GM18520 (cell line): ENCODE measurements at regions not wholly inside any gene's neighbourhood (a gene's known extent, or its start where the extent isn't known, plus 50 kb on each side); places are given as distances from the start of the nearest gene placed in this dataset.
"Not testable (repeated sequence)": the region's sequence is repeated elsewhere in the genome, so short reads cannot be mapped to it uniquely, and the experiment has no call there.

Experiments
- ATAC-seq: cut with Tn5 transposase; IDR thresholded peaks from one replicate; pipeline ENCODE4 v1.9.1; 2021; ENCODE audit not compliant: unreplicated experiment

GRCh38 chr21:35441868-35442582 lies 392.9 kb upstream of the RUNX1 start:
- no peak for ATAC-seq

- ATAC-seq = no peak
Observed at GRCh38 chr21:35438643-35439404, 389.7 kb upstream of the RUNX1 start.

DNA sequence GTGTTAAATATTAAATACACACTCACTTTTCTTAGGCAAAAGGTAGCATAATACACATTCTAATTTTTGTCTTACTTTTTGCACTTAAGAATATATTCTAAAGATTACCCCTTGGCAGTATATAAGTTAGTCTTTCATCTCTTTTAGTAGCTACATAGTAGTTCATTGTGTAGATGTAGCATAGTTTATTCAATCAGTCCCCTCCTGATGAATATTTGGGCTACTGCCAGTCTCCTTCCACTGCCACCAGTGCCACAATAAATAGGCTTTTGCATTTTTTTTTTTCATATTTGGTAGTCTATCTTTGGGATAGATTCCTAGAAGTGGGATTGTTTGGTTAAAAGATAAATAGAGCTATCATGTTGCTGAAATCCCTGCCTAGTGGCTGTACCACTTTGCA lies 388.8 kb upstream of the RUNX1 start:
- ATAC-seq = no peak

DNA sequence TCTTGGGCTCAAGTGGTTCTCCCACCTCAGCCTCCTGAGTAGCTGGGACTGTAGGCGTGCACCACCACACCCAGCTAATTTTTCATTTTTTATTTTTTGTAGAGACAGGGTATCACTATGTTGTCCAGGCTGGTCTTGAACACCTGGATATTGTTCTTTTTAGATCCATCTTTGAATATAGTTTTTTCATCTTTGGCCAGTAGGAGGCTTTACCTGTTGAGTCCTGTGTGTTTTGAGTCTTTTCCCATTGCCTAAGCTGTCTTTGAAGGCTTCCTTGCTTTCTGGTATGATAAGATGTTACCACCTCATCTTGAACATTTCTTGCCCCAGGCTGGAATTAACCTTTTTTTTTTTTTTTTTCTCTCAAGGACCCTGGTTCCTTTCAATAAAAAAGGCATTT lies 387.8 kb upstream of the RUNX1 start:
- no peak for ATAC-seq

DNA sequence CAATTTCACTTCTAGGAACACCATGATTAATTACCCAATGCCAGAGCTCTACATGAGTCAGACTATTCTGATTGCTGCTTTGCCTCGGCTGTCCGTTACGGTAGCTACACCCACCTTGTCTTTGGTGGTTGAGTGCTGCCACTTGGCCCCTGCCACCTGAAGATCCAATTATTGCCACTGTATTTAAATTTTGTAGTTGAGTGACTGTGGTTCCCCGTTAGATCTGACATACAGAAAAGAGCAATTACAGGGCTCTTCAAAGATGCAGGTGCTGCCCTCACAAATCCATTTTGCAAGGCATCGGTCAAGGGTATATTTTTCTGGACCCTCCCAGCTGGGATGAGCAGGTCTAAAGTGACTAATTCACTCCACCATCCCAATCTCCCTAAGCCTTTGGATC lies 383.5 kb upstream of the RUNX1 start:
- not testable (repeated sequence) for ATAC-seq

GRCh38 chr21:35430260-35430659 lies 381.2 kb upstream of the RUNX1 start:
- ATAC-seq = no peak

DNA sequence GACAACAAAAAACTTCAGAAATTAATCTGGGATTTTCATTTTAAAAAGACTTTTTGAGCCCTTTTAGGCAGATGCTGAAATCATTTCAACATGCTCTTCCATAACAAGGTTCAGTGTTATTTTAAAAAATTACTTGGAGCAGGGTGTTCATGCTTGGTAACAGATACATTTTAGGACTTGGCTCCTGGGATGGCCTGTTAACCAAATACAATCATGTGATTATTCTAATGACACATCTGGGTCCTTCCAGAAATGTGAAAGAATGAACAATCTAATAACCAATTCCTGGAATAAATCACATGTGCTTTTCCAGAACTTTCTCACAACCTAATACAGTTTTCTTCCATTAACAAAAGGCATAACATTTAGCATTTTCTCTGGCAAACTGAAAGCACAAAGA lies 379.8 kb upstream of the RUNX1 start:
- ATAC-seq = no peak

DNA sequence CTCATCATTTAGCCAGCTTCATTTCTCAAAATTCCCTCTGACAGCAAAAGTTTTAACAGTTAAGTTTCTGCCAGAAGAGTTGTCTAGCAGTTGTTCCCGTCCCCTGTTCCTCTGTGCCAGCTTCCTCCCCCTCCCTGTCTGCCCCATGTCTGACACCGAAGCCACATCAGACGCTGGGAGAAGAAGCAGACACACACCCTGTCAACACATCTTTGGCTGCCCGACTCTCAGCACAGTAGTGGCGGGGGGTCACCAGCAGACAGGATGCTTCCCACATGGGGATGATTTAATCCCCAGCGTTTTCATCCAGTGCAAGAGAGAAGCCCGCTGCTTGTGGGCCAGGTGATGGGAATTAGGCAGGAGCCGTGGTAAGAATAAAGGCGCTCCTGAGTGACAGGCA lies 379.4 kb upstream of the RUNX1 start:
- no peak for ATAC-seq

DNA sequence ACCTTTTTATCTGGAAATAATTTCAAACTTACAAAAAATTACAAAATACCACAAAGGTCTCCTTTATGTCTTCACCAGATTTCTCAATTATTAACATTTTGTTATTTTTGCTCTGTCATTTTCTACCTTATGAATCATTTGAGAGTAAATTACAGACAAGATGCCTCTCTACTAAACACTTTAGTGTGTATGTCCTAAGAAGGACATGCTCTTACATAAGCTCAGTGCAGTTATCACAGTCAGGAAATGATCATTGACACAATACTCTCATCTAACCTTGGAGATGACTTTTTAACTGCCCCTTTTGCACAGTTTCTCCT lies 378.9 kb upstream of the RUNX1 start:
- no peak for ATAC-seq

DNA sequence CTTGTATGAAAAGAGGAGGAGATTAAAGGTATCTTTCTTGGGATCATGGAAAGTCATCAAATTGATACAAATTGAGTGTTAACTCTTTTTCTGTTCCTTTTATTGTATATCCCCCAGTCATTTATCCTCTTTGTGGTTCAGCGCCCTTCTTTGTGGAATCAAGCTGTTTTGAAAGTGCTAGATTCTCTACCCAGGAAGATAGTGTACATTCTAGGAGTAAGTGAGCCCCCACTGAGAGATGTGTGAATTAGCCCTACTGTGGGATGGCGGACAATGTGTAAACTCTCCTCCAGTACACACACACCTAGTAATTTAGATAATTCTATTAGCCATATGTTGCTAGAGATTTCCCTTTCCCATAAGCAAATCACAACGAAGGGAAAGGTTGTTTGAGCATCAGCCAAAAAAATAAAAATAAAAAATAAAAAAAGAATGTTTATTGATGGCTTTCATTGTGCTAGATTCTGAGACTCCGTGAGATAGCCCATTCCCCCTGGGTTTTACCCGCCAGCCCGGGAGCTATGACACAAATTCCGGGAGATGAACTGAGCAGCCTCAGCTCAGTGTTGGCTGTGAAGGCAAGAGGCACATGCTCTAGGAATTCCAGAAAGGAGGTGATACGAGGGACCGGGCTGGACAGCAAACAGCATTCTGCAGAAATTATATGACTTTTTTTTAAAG lies 378.4 kb upstream of the RUNX1 start:
- no peak for ATAC-seq

DNA sequence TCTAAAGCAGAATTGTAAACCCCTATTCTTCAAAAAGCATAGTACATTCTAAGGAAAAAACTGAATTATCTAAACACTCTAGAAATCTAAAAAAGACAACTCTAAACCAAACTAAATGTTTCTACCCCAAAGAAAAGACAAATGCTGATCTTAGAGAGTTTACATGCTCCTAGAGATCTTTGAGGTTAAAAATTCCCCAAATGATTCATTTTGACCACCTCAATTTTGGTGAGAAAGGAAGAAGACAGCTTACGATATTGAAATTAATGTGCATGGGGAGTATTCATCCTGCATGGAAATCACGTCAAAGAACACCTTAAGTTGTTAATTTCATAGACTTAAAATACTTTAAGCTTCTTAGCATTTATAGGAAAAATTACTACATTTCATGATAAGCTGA lies 377.8 kb upstream of the RUNX1 start:
- no peak for ATAC-seq

DNA sequence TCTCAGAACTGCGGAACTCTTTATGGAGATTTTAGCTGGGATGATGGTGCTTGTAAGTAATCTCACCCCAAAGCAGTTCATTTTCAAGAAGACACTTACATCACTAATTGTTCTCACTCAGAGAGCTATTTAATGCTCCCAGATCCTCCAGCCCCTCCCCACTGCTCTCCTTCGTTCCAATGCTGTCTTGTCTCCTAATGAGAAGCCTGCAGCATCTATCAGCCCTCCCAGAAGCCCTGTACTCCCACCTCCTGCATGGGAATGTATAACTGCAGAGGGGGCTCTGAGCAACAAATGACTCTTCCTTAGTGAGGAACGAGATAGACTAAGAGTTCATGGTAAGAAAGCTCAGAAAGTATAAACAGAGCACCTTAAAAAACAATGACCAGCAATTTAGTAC lies 377.4 kb upstream of the RUNX1 start:
- ATAC-seq = no peak

GRCh38 chr21:35424122-35424521 lies 375.0 kb upstream of the RUNX1 start:
- no peak for ATAC-seq

GRCh38 chr21:35423709-35424108 lies 374.6 kb upstream of the RUNX1 start:
- ATAC-seq = no peak

- ATAC-seq = no peak
Observed at GRCh38 chr21:35422011-35422410, 372.9 kb upstream of the RUNX1 start.

GRCh38 chr21:35421221-35421620 lies 372.1 kb upstream of the RUNX1 start:
- ATAC-seq = no peak

GRCh38 chr21:35420656-35421055 lies 371.6 kb upstream of the RUNX1 start:
- ATAC-seq = no peak

GRCh38 chr21:35417762-35418161 lies 368.7 kb upstream of the RUNX1 start:
- no peak for ATAC-seq

GRCh38 chr21:35416866-35417489 lies 367.9 kb upstream of the RUNX1 start:
- no peak for ATAC-seq

- no peak for ATAC-seq
Observed at GRCh38 chr21:35414507-35415139, 365.5 kb upstream of the RUNX1 start.

GRCh38 chr21:35414056-35414455 lies 365.0 kb upstream of the RUNX1 start:
- no peak for ATAC-seq
